IMR-90 (cell line): ENCODE measurements at regions not wholly inside any gene's neighbourhood (a gene's known extent, or its start where the extent isn't known, plus 50 kb on each side); places are given as distances from the start of the nearest gene placed in this dataset.
"Not testable (repeated sequence)": the region's sequence is repeated elsewhere in the genome, so short reads cannot be mapped to it uniquely, and the experiment has no call there.

Source experiments
- ATAC-seq: fragments of 200-7000 bp; cut with Tn5 transposase; 2 replicates; pipeline ENCODE4 v1.9.1; 2020; ENCODE audit warnings: low read depth, mild to moderate bottlenecking, moderate library complexity
- BruUV-seq: library from RNA; stranded (reverse); fragments of 400-500 nt; replicated peaks from 2 replicates; lab custom pipeline; 2021; lab: Mats Ljungman, UMichigan
- CTCF ChIA-PET: fragments of 300-600 bp; formaldehyde crosslinking; extraction: SDS; loops from one replicate; lab custom pipeline; 2021; ENCODE audit warnings: antibody characterized with exemption; lab: Yijun Ruan, JAX
- POLR2A ChIA-PET: fragments of 300-600 bp; sonication (Branson Sonifier 250); formaldehyde crosslinking; loops from one replicate; lab custom pipeline; 2022; ENCODE audit warnings: antibody characterized with exemption; ENCODE audit not compliant: unreplicated experiment; lab: Charles Lee
- DNase-seq: peaks from one replicate; pipeline ENCODE4 v3.0.0; 2013
- H2AFZ ChIP-seq: replicated peaks from 2 replicates; pipeline ENCODE3; 2013; ENCODE audit warnings: low read length, mild to moderate bottlenecking; ENCODE audit not compliant: poor library complexity
- H2AK5ac ChIP-seq: 2 replicates; pipeline ENCODE4 v1.6.1; 2013; ENCODE audit warnings: low read depth, low read length, inconsistent platforms
- H2AK9ac ChIP-seq: replicated peaks from 2 replicates; pipeline ENCODE3; 2013; ENCODE audit warnings: mild to moderate bottlenecking, low read depth, low read length, moderate library complexity; ENCODE audit not compliant: poor library complexity
- H2BK120ac ChIP-seq: 2 replicates; pipeline ENCODE4 v1.6.1; 2013; ENCODE audit warnings: low read depth, low read length, inconsistent platforms
- H2BK15ac ChIP-seq: 3 replicates; pipeline ENCODE4 v1.6.1; 2013; ENCODE audit warnings: low read depth, low read length, inconsistent platforms
- H2BK20ac ChIP-seq: 2 replicates; pipeline ENCODE4 v1.6.1; 2013; ENCODE audit warnings: low read depth, mild to moderate bottlenecking, inconsistent platforms, low read length, moderate library complexity
- H2BK5ac ChIP-seq: 2 replicates; pipeline ENCODE4 v1.6.1; 2013; ENCODE audit warnings: mild to moderate bottlenecking, low read depth, low read length, inconsistent platforms; ENCODE audit not compliant: poor library complexity, severe bottlenecking
- H3K14ac ChIP-seq: replicated peaks from 2 replicates; pipeline ENCODE4 v1.6.1; 2013; ENCODE audit warnings: low read depth, low read length, inconsistent platforms
- H3K18ac ChIP-seq: 2 replicates; pipeline ENCODE4 v1.6.1; 2013; ENCODE audit warnings: low read depth, low read length, control low read depth
- H3K23ac ChIP-seq: 2 replicates; pipeline ENCODE4 v1.6.1; 2013; ENCODE audit warnings: low read depth, low read length, inconsistent platforms
- H3K27ac ChIP-seq: 2 replicates; pipeline ENCODE4 v1.5.1; 2013; ENCODE audit warnings: mild to moderate bottlenecking, control low read depth, low read length; ENCODE audit not compliant: insufficient read depth
- H3K27me3 ChIP-seq: 2 replicates; pipeline ENCODE4 v1.6.1; 2013; ENCODE audit warnings: low read length; ENCODE audit not compliant: control insufficient read depth, insufficient read depth
- H3K36me3 ChIP-seq: 2 replicates; pipeline ENCODE4 v1.6.1; 2013; ENCODE audit warnings: low read length, mixed read lengths; ENCODE audit not compliant: control insufficient read depth, insufficient read depth
- H3K4ac ChIP-seq: 2 replicates; pipeline ENCODE4 v1.6.1; 2013; ENCODE audit warnings: low read depth, low read length, inconsistent platforms
- H3K4me1 ChIP-seq: 2 replicates; pipeline ENCODE4 v1.6.1; 2013; ENCODE audit warnings: low read length, mixed read lengths; ENCODE audit not compliant: control insufficient read depth, insufficient read depth
- H3K4me2 ChIP-seq: 2 replicates; pipeline ENCODE4 v1.6.1; 2013; ENCODE audit warnings: low read depth, mild to moderate bottlenecking, control low read depth, low read length, moderate library complexity
- H3K4me3 ChIP-seq: 2 replicates; pipeline ENCODE4 v1.5.1; 2013; ENCODE audit warnings: low read depth, mild to moderate bottlenecking, control low read depth, low read length, moderate library complexity; ENCODE audit not compliant: insufficient read depth
- H3K56ac ChIP-seq: 2 replicates; pipeline ENCODE4 v1.6.1; 2013; ENCODE audit warnings: low read length, inconsistent platforms; ENCODE audit not compliant: insufficient read depth; ENCODE audit errors: extremely low read depth
- H3K79me1 ChIP-seq, 2 experiments: 2 replicates each; pipeline ENCODE4 v1.6.1; 2013; ENCODE audit warnings: low read length in 2 of 2, inconsistent platforms in 1 of 2, low read depth in 1 of 2
- H3K9ac ChIP-seq: 2 replicates; pipeline ENCODE4 v1.6.1; 2013; ENCODE audit warnings: low read depth, low read length, control low read depth
- H3K9me1 ChIP-seq: 2 replicates; pipeline ENCODE4 v1.6.1; 2013; ENCODE audit warnings: low read length, inconsistent platforms; ENCODE audit not compliant: insufficient read depth
- H3K9me3 ChIP-seq: 2 replicates; pipeline ENCODE4 v1.6.1; 2013; ENCODE audit warnings: low read length; ENCODE audit not compliant: control insufficient read depth, insufficient read depth
- H4K20me1 ChIP-seq: 2 replicates; pipeline ENCODE4 v1.6.1; 2013; ENCODE audit warnings: low read length, inconsistent platforms; ENCODE audit not compliant: insufficient read depth
- H4K5ac ChIP-seq: 2 replicates; pipeline ENCODE4 v1.6.1; 2013; ENCODE audit warnings: mild to moderate bottlenecking, low read depth, low read length, control low read depth
- H4K8ac ChIP-seq, 2 experiments: 2 replicates each; pipeline ENCODE4 v1.6.1; 2013; ENCODE audit warnings: low read depth in 2 of 2, low read length in 2 of 2, control low read depth in 1 of 2, inconsistent platforms in 1 of 2
- H4K91ac ChIP-seq: 2 replicates; pipeline ENCODE4 v1.6.1; 2013; ENCODE audit warnings: low read depth, low read length, inconsistent platforms; ENCODE audit not compliant: insufficient read depth
- WGBS, 2 experiments: methylation state at CpG; one replicate each; pipeline versions ENCODE4 v1.1.5 to v1.1.7; 2013; ENCODE audit warnings: missing lambda C conversion rate in 2 of 2; ENCODE audit not compliant: insufficient read length in 1 of 2; ENCODE audit errors: extremely low coverage in 2 of 2; 5-methylcytosine and 5-hydroxymethylcytosine counted together
- dilution Hi-C: fragments of 300-500 bp; cut with HindIII; formaldehyde crosslinking; loops from one replicate; pipeline ENCODE4 v1.14.3; 2018; ENCODE audit warnings: low sequenced_read_pairs; ENCODE audit not compliant: unreplicated experiment
- in situ Hi-C: fragments of 300-500 bp; cut with MboI; formaldehyde crosslinking; loops from 3 replicates; pipeline ENCODE4 v1.14.3; 2019; ENCODE audit warnings: low sequenced_read_pairs, inconsistent platforms, mixed read lengths
- intact Hi-C: fragments of 100-400 bp; cut with micrococcal nuclease; formaldehyde crosslinking; loops from 2 replicates; pipeline ENCODE4 v1.10.0; 2022

- CTCF ChIA-PET, H4K91ac ChIP-seq, H4K5ac ChIP-seq, H3K14ac ChIP-seq, H2AFZ ChIP-seq, H2BK5ac ChIP-seq, H3K18ac ChIP-seq, H2BK15ac ChIP-seq, H2BK20ac ChIP-seq, H3K36me3 ChIP-seq, H3K9me1 ChIP-seq, intact Hi-C loops, H3K4me1 ChIP-seq, H3K56ac ChIP-seq, H3K23ac ChIP-seq, in situ Hi-C loops, DNase-seq, H2AK9ac ChIP-seq, H3K79me1 ChIP-seq, H3K4me2 ChIP-seq, H2AK5ac ChIP-seq, ATAC-seq, H3K9ac ChIP-seq, H3K27ac ChIP-seq, H3K27me3 ChIP-seq, POLR2A ChIA-PET, BruUV-seq, H4K8ac ChIP-seq, H3K4me3 ChIP-seq, H3K4ac ChIP-seq, H2BK120ac ChIP-seq, H3K9me3 ChIP-seq, dilution Hi-C loops, H4K20me1 ChIP-seq: not testable (repeated sequence)
- no CpG with 5 or more reads among the region's 9 CpGs for WGBS, 2 experiments
Observed at GRCh38 chr15:30707976-30708685, 82.2 kb downstream of the ARHGAP11B start.

GRCh38 chr15:30708809-30709208 lies 82.9 kb downstream of the ARHGAP11B start:
- H2AK9ac ChIP-seq, H3K36me3 ChIP-seq, dilution Hi-C loops, H3K23ac ChIP-seq, H3K79me1 ChIP-seq, H3K4me1 ChIP-seq, POLR2A ChIA-PET, intact Hi-C loops, H3K9ac ChIP-seq, H4K91ac ChIP-seq, H3K56ac ChIP-seq, H2BK15ac ChIP-seq, DNase-seq, H4K8ac ChIP-seq, H2BK120ac ChIP-seq, H3K18ac ChIP-seq, ATAC-seq, H2AK5ac ChIP-seq, BruUV-seq, H3K27ac ChIP-seq, H2BK20ac ChIP-seq, H3K4ac ChIP-seq, H2BK5ac ChIP-seq, in situ Hi-C loops, H3K14ac ChIP-seq, H3K9me1 ChIP-seq, H3K9me3 ChIP-seq, H4K20me1 ChIP-seq, H4K5ac ChIP-seq, CTCF ChIA-PET, H3K27me3 ChIP-seq, H2AFZ ChIP-seq, H3K4me3 ChIP-seq, H3K4me2 ChIP-seq: not testable (repeated sequence)
- WGBS, 2 experiments, result no CpG with 5 or more reads among the region's 7 CpGs
